ENCODE measurements at regions not wholly inside any gene's neighbourhood (a gene's known extent, or its start where the extent isn't known, plus 50 kb on each side); places are given as distances from the start of the nearest gene placed in this dataset.
A peak's percentile ranks its signal among the peaks of the same experiment; 100 is the strongest.

GRCh38 chr2:44825702-44826101 is 115.8 kb upstream of the SIX3 start:
- Histone ChIP-seq H4K20me1 (ENCODE audit: insufficient read depth) (no peaks in the 10 kb centered on the region), H3F3A (ENCODE audit: insufficient read depth) (no peaks in the 10 kb centered on the region), H3K27me3 (replicated peaks; ENCODE audit: insufficient read depth) (peaks cover 45% of the 10 kb centered on the region), H3K27ac (no peak overlapping the region), H3K36me3 (ENCODE audit: low read depth) (no peaks in the 10 kb centered on the region), H3K79me2 (ENCODE audit: insufficient read depth) (no peaks in the 10 kb centered on the region), H3K9me3 (ENCODE audit: low read depth) (no peaks in the 10 kb centered on the region), H2AFZ (no peak overlapping the region), H3K4me1 (ENCODE audit: insufficient read depth) (no peaks in the 10 kb centered on the region), H3K9ac (no peak overlapping the region), H3K4me2 (ENCODE audit: unreplicated experiment) (no peak overlapping the region), H3K4me3 (no peak overlapping the region), H3K9me2 (ENCODE audit: insufficient read depth) (no peaks in the 10 kb centered on the region)
- TF ChIP-seq EZH2 (IDR thresholded peaks at IDR 0.05; ENCODE audit: insufficient read depth, poor library complexity, severe bottlenecking) = no peak
- TF ChIP-seq EZH2phosphoT487 (IDR thresholded peaks at IDR 0.05; ENCODE audit: insufficient read depth, low read depth) = no peak
- whole genome bisulfite sequencing, 2 experiments (ENCODE audit: low coverage in 1 of 2, low lambda C conversion rate in 2 of 2, missing lambda C conversion rate in 2 of 2) = 17 to 23% methylated on average over 5 of the region's 5 CpGs
- DNase-seq = no peak
- in situ Hi-C loops (cut with MboI) = no loop called here

DNA sequence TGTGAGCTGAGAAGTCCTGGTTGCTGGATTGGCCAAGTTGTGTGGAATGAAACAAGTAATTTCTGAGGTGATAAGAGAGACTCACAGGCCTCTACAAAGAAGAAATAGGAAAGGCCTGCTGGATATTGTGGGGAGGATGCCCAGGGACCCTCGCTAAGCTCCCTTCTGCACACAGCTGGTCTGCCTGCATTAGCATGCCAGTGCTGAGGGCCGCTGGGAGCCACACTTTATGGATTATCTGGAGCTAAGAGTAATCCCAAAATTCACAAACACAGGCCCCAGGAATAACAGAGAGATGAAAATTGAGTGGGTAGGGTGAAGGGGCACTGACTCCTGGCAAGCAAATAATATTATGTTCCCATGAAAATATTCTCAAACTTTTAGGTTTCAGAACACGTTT is 114.9 kb upstream of the SIX3 start:
- Histone ChIP-seq H3K27ac (no peak overlapping the region), H2AFZ (no peak overlapping the region), H3K9me2 (ENCODE audit: insufficient read depth) (no peaks in the 10 kb centered on the region), H3K9ac (no peak overlapping the region), H3K27me3 (replicated peaks; ENCODE audit: insufficient read depth) (peaks cover 40% of the 10 kb centered on the region), H4K20me1 (ENCODE audit: insufficient read depth) (no peaks in the 10 kb centered on the region), H3F3A (ENCODE audit: insufficient read depth) (no peaks in the 10 kb centered on the region), H3K4me3 (no peak overlapping the region), H3K79me2 (ENCODE audit: insufficient read depth) (no peaks in the 10 kb centered on the region), H3K9me3 (ENCODE audit: low read depth) (no peaks in the 10 kb centered on the region), H3K4me1 (ENCODE audit: insufficient read depth) (no peaks in the 10 kb centered on the region), H3K36me3 (ENCODE audit: low read depth) (no peaks in the 10 kb centered on the region), H3K4me2 (ENCODE audit: unreplicated experiment) (no peak overlapping the region)
- 39 to 48% methylated on average over 3 of the region's 3 CpGs for WGBS, 2 experiments (ENCODE audit: low coverage in 1 of 2, low lambda C conversion rate in 2 of 2, missing lambda C conversion rate in 2 of 2)
- TF ChIP-seq EZH2 (IDR thresholded peaks at IDR 0.05; ENCODE audit: insufficient read depth, poor library complexity, severe bottlenecking) (no peak), EZH2phosphoT487 (IDR thresholded peaks at IDR 0.05; ENCODE audit: insufficient read depth, low read depth) (no peak)
- in situ Hi-C loops (cut with MboI) = no loop called here
- no peak for DNase-seq

DNA sequence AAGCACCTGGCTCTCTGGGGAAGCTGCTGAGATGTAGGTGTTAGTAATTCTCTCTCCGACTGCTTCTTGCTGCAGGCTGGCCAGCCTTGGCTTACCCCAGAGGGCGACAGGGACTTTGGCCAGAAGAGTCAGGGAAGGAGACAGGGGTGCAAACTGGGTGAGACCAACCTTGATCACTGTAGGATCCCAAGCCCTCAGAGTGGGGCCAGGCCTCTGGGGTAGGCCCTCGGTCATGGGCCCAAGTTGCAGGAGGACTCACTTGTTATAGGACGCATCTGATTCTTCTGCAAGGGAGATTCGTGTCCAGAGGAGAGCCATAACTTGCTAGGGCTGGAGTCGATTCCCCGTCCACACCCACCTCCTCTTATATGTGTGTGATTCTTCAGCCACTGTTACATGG is 111.7 kb upstream of the SIX3 start:
- TF ChIP-seq EZH2phosphoT487 (IDR thresholded peaks at IDR 0.05; ENCODE audit: insufficient read depth, low read depth) (no peak), EZH2 (IDR thresholded peaks at IDR 0.05; ENCODE audit: insufficient read depth, poor library complexity, severe bottlenecking) (no peak)

DNA sequence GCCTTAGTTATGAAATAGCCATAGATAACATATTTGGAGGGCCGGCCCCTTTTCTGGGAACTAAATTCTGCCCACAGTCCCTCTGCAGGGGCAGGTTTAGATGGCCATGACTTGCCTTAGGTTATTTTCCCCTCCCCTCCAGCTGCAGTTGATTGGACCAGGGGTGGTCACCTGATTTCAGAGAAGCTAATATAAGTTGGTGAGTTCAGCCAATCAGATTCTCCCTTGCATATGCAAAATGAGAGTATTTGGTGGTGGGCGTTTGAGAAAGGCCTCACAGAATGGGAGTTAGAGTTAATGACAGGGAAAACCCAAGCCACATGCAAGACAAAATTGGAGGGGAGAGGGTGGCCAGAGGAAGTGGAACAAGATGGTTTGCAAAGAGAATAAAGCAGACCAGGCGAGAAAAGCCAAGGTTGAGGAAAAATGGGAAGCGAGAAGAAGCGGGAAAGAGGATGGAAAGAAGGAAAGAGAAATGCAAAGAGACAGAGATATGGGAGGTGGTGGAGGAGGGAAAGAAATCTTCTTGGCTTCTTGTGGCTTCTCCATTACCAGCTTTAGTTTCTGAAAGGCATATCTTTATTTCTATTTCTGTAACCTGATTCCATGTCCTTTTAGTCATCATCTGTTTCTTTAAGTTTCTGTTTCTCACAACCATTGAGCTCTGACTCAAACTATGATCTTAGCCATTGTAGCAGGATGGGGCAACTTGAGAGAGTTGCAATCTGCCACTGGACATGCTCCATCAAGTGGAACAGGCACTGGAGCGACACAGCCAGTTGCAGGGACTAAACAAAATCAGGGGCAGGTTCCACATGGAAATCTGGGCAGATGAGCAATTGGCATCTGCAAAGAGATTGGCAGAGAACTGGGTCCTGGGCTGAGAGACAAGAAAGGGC is 108.1 kb upstream of the SIX3 start:
- TF ChIP-seq EZH2phosphoT487 (IDR thresholded peaks at IDR 0.05; ENCODE audit: insufficient read depth, low read depth) (no peak), EZH2 (IDR thresholded peaks at IDR 0.05; ENCODE audit: insufficient read depth, poor library complexity, severe bottlenecking) (no peak)
- in situ Hi-C loops (cut with MboI) = no loop called here
- no peaks in the 10 kb centered on the region for H3K36me3 ChIP-seq (ENCODE audit: low read depth)
- no peak overlapping the region for H2AFZ ChIP-seq
- DNase-seq = peak; percentile 20
- H3K4me2 ChIP-seq (ENCODE audit: unreplicated experiment) = no peak overlapping the region
- no peaks in the 10 kb centered on the region for H3K79me2 ChIP-seq (ENCODE audit: insufficient read depth)
- H4K20me1 ChIP-seq (ENCODE audit: insufficient read depth) = no peaks in the 10 kb centered on the region
- peaks cover 6% of the 10 kb centered on the region; the same call in 1 of the 2 replicates for H3K27me3 ChIP-seq (replicated peaks; ENCODE audit: insufficient read depth)
- no peaks in the 10 kb centered on the region for H3K4me1 ChIP-seq (ENCODE audit: insufficient read depth)
- no peaks in the 10 kb centered on the region for H3F3A ChIP-seq (ENCODE audit: insufficient read depth)
- H3K4me3 ChIP-seq = no peak overlapping the region
- no peaks in the 10 kb centered on the region for H3K9me3 ChIP-seq (ENCODE audit: low read depth)
- no peaks in the 10 kb centered on the region for H3K9me2 ChIP-seq (ENCODE audit: insufficient read depth)
- H3K9ac ChIP-seq = no peak overlapping the region
- WGBS, 2 experiments (ENCODE audit: low coverage in 1 of 2, low lambda C conversion rate in 2 of 2, missing lambda C conversion rate in 2 of 2) = 47 to 59% methylated on average over 6 of the region's 6 CpGs
- no peak overlapping the region for H3K27ac ChIP-seq

More for the DNA sequence above, 111.7 kb upstream of the SIX3 start:
- Histone ChIP-seq H3K4me2 (ENCODE audit: unreplicated experiment) (no peak overlapping the region), H2AFZ (no peak overlapping the region), H3K4me3 (no peak overlapping the region), H3K9ac (no peak overlapping the region), H3F3A (ENCODE audit: insufficient read depth) (no peaks in the 10 kb centered on the region), H3K27me3 (replicated peaks; ENCODE audit: insufficient read depth) (peaks cover 23% of the 10 kb centered on the region), H3K9me3 (ENCODE audit: low read depth) (no peaks in the 10 kb centered on the region), H3K9me2 (ENCODE audit: insufficient read depth) (no peaks in the 10 kb centered on the region), H3K79me2 (ENCODE audit: insufficient read depth) (no peaks in the 10 kb centered on the region), H4K20me1 (ENCODE audit: insufficient read depth) (no peaks in the 10 kb centered on the region), H3K36me3 (ENCODE audit: low read depth) (no peaks in the 10 kb centered on the region), H3K27ac (no peak overlapping the region), H3K4me1 (ENCODE audit: insufficient read depth) (no peaks in the 10 kb centered on the region)
- no peak for DNase-seq
- WGBS, 2 experiments (ENCODE audit: low coverage in 1 of 2, low lambda C conversion rate in 2 of 2, missing lambda C conversion rate in 2 of 2) = 31 to 37% methylated on average over 7 of the region's 7 CpGs
- in situ Hi-C loops (cut with MboI) = no loop called here

All from GM23248 (cell line).